IMR-90 (cell line): ENCODE measurements at regions not wholly inside any gene's neighbourhood (a gene's known extent, or its start where the extent isn't known, plus 50 kb on each side); places are given as distances from the start of the nearest gene placed in this dataset.

ENCODE experiments used
- CEBPB ChIP-seq: IDR thresholded peaks from 2 replicates; pipeline ENCODE4 v1.6.1; 2012; ENCODE audit warnings: low read depth, low read length, improper control_type of control experiment
- CTCF ChIP-seq: conservative IDR thresholded peaks from 2 replicates; pipeline ENCODE4 v1.5.1; 2012; ENCODE audit warnings: mild to moderate bottlenecking, low read depth, low read length, improper control_type of control experiment
- ELK1 ChIP-seq: fragments of 150-350 bp; IDR thresholded peaks from 2 replicates; pipeline ENCODE4 v1.6.1; 2016; ENCODE audit warnings: low read depth, mild to moderate bottlenecking, low read length, moderate library complexity, borderline replicate concordance
- FOS ChIP-seq: fragments of 150-350 bp; IDR thresholded peaks from 2 replicates; pipeline ENCODE4 v1.6.1; 2016; ENCODE audit warnings: low read depth, low read length
- MAFK ChIP-seq: IDR thresholded peaks from 2 replicates; pipeline ENCODE4 v1.6.1; 2012; ENCODE audit warnings: low read depth, low read length, improper control_type of control experiment
- NFE2L2 ChIP-seq: fragments of 150-350 bp; IDR thresholded peaks from 2 replicates; pipeline ENCODE4 v1.6.1; 2016; ENCODE audit warnings: low read depth, mild to moderate bottlenecking, low read length
- POLR2A ChIP-seq: IDR thresholded peaks from 2 replicates; pipeline ENCODE4 v1.6.1; 2012; ENCODE audit warnings: mild to moderate bottlenecking, low read depth, low read length
- RAD21 ChIP-seq: IDR thresholded peaks from 2 replicates; pipeline ENCODE4 v1.6.1; 2012; ENCODE audit warnings: low read length, improper control_type of control experiment
- RCOR1 ChIP-seq: IDR thresholded peaks from 2 replicates; pipeline ENCODE4 v1.6.1; 2012; ENCODE audit warnings: mild to moderate bottlenecking, low read length, improper control_type of control experiment; ENCODE audit not compliant: insufficient replicate concordance
- RFX5 ChIP-seq: IDR thresholded peaks from 2 replicates; pipeline ENCODE4 v1.8.0; 2012; ENCODE audit warnings: low read depth, mild to moderate bottlenecking, low read length, moderate library complexity
- SMC3 ChIP-seq: fragments of 150-350 bp; IDR thresholded peaks from 2 replicates; pipeline ENCODE4 v1.6.1; 2016; ENCODE audit warnings: low read depth, mild to moderate bottlenecking, antibody characterized with exemption, low read length, moderate library complexity
- TF ChIP-seq, protein P1 (sequence below): fragments of 150-350 bp; IDR thresholded peaks from 2 replicates; pipeline ENCODE4 v1.6.1; 2017; ENCODE audit warnings: mild to moderate bottlenecking, antibody characterized with exemption, low read length, low read depth

- no peak for TF ChIP-seq RFX5
- no peak for TF ChIP-seq CEBPB
- no peak for TF ChIP-seq CTCF
- no peak for TF ChIP-seq RAD21
- TF ChIP-seq NFE2L2: no peak
- no peak for TF ChIP-seq ELK1
- TF ChIP-seq SMC3: no peak
- no peak for TF ChIP-seq MAFK
- TF ChIP-seq POLR2A: no peak
- TF ChIP-seq, protein P1, sequence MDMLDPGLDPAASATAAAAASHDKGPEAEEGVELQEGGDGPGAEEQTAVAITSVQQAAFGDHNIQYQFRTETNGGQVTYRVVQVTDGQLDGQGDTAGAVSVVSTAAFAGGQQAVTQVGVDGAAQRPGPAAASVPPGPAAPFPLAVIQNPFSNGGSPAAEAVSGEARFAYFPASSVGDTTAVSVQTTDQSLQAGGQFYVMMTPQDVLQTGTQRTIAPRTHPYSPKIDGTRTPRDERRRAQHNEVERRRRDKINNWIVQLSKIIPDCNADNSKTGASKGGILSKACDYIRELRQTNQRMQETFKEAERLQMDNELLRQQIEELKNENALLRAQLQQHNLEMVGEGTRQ: no peak
- TF ChIP-seq RCOR1: no peak
- TF ChIP-seq FOS: no peak
Observed at GRCh38 chr1:38760562-38760961, 99.0 kb downstream of the RRAGC start.
